B cell (primary cell): ENCODE measurements at regions not wholly inside any gene's neighbourhood (a gene's known extent, or its start where the extent isn't known, plus 50 kb on each side); places are given as distances from the start of the nearest gene placed in this dataset.
"Not testable (repeated sequence)": the region's sequence is repeated elsewhere in the genome, so short reads cannot be mapped to it uniquely, and the experiment has no call there.

ENCODE experiments used
- ATAC-seq: fragments of 200-7000 bp; cut with Tn5 transposase; one replicate; pipeline ENCODE4 v1.10.0; 2021; ENCODE audit warnings: low read depth, mild to moderate bottlenecking, moderate number of reproducible peaks, moderate library complexity
- CTCF ChIA-PET: fragments of 350-600 bp; sonication (Branson Sonifier 250); formaldehyde crosslinking; loops from one replicate; lab custom pipeline; 2021; ENCODE audit warnings: antibody characterized with exemption, inconsistent platforms; lab: Charles Lee
- POLR2A ChIA-PET: fragments of 350-600 bp; sonication (Branson Sonifier 250); formaldehyde crosslinking; loops from one replicate; lab custom pipeline; 2021; ENCODE audit warnings: antibody characterized with exemption; lab: Charles Lee
- DNase-seq: peaks from one replicate; pipeline ENCODE4 v3.0.0; 2013
- H2AFZ ChIP-seq: 2 replicates; pipeline ENCODE4 v1.6.1; 2012; ENCODE audit warnings: mild to moderate bottlenecking, low read depth, low read length; ENCODE audit not compliant: insufficient read depth, poor library complexity, severe bottlenecking
- H3K27ac ChIP-seq, 2 donors: 1 replicate in 1 of 2; 2 replicates in 1 of 2; pipeline ENCODE4 v1.5.1; 2012 to 2013; ENCODE audit warnings: low read length in 2 of 2, mild to moderate bottlenecking in 2 of 2, moderate library complexity in 1 of 2
- H3K27me3 ChIP-seq, 4 experiments: fragments of 200-600 bp in 1 of 4; sonication (generic) in 1 of 4; replicated peaks in 1 of 4; 1 replicate in 2 of 4; 2 replicates in 2 of 4; pipeline versions ENCODE4 v1.6.1 to v1.7.0; 2013 to 2016; ENCODE audit warnings: low read length in 3 of 4, mild to moderate bottlenecking in 2 of 4, mixed read lengths in 1 of 4, moderate library complexity in 1 of 4; ENCODE audit not compliant: insufficient read depth in 4 of 4, control insufficient read depth in 3 of 4; ENCODE audit errors: control extremely low read depth in 1 of 4
- H3K36me3 ChIP-seq, 2 experiments: replicated peaks in 1 of 2; 1 replicate in 1 of 2; 2 replicates in 1 of 2; pipeline versions ENCODE4 v1.6.1 to v1.7.1; 2013; ENCODE audit warnings: low read length in 1 of 2; ENCODE audit not compliant: insufficient read depth in 2 of 2, control insufficient read depth in 1 of 2; ENCODE audit errors: control extremely low read depth in 1 of 2, extremely low read depth in 1 of 2
- H3K4me1 ChIP-seq, 2 donors: fragments of 200-600 bp in 1 of 2; sonication (generic) in 1 of 2; 1 replicate in 1 of 2; 2 replicates in 1 of 2; pipeline versions ENCODE4 v1.5.1 to v1.6.1; 2013 to 2017; ENCODE audit warnings: low read length in 2 of 2; ENCODE audit not compliant: control insufficient read depth in 2 of 2, insufficient read depth in 2 of 2
- H3K4me2 ChIP-seq: replicated peaks from 2 replicates; pipeline ENCODE3; 2012; ENCODE audit warnings: mild to moderate bottlenecking, low read depth, low read length; ENCODE audit not compliant: poor library complexity, severe bottlenecking
- H3K4me3 ChIP-seq, 5 experiments: fragments of 200-600 bp in 1 of 5; sonication (generic) in 1 of 5; 1 replicate in 3 of 5; 2 replicates in 2 of 5; pipeline versions ENCODE4 v1.5.1 to v1.7.0; 2011 to 2016; ENCODE audit warnings: low read length in 4 of 5, mild to moderate bottlenecking in 4 of 5, low read depth in 2 of 5, control low read depth in 1 of 5, moderate library complexity in 1 of 5; ENCODE audit not compliant: insufficient read depth in 1 of 5; ENCODE audit errors: control extremely low read depth in 1 of 5, extremely low read depth in 1 of 5
- H3K79me2 ChIP-seq: fragments of 200-600 bp; sonication (generic); one replicate; pipeline ENCODE4 v1.6.0; 2016; ENCODE audit warnings: low read length; ENCODE audit not compliant: control insufficient read depth, insufficient read depth
- H3K9ac ChIP-seq: fragments of 200-600 bp; sonication (generic); 2 replicates; pipeline ENCODE4 v1.6.1; 2017; ENCODE audit warnings: mild to moderate bottlenecking, low read length, moderate library complexity
- H3K9me3 ChIP-seq, 3 donors: one replicate each; pipeline versions ENCODE4 v1.6.1 to v1.7.1; 2013; ENCODE audit warnings: low read length in 2 of 3; ENCODE audit not compliant: control insufficient read depth in 2 of 3, insufficient read depth in 1 of 3; ENCODE audit errors: control extremely low read depth in 1 of 3
- H4K20me1 ChIP-seq: 2 replicates; pipeline ENCODE4 v1.6.0; 2012; ENCODE audit warnings: mild to moderate bottlenecking, low read length; ENCODE audit not compliant: insufficient read depth, control insufficient read depth, poor library complexity, severe bottlenecking
- H3K27ac Mint-ChIP-seq: one replicate; pipeline ENCODE4 v1.8.0; 2021; ENCODE audit warnings: mixed read lengths
- H3K27me3 Mint-ChIP-seq: one replicate; pipeline ENCODE4 v1.8.0; 2021; ENCODE audit warnings: mixed read lengths
- H3K4me1 Mint-ChIP-seq: one replicate; pipeline ENCODE4 v1.8.0; 2021; ENCODE audit warnings: mixed read lengths
- H3K4me3 Mint-ChIP-seq: one replicate; pipeline ENCODE4 v1.8.0; 2021; ENCODE audit warnings: mixed read lengths
- H3K9me3 Mint-ChIP-seq: one replicate; pipeline ENCODE4 v1.8.0; 2022; ENCODE audit warnings: mixed read lengths; ENCODE audit not compliant: insufficient read depth
- WGBS: methylation state at CpG from one replicate; pipeline ENCODE4 v1.1.5; 2013; ENCODE audit warnings: missing lambda C conversion rate; ENCODE audit not compliant: insufficient coverage; 5-methylcytosine and 5-hydroxymethylcytosine counted together
- intact Hi-C: fragments of 100-400 bp; cut with micrococcal nuclease; formaldehyde crosslinking; loops from one replicate; pipeline ENCODE4 v1.10.0; 2022
- TF ChIP-seq, protein P1 (sequence below): fragments of 200-600 bp; IDR thresholded peaks from one replicate; pipeline ENCODE4 v1.8.0; 2022; ENCODE audit warnings: antibody characterized with exemption, mild to moderate bottlenecking

DNA sequence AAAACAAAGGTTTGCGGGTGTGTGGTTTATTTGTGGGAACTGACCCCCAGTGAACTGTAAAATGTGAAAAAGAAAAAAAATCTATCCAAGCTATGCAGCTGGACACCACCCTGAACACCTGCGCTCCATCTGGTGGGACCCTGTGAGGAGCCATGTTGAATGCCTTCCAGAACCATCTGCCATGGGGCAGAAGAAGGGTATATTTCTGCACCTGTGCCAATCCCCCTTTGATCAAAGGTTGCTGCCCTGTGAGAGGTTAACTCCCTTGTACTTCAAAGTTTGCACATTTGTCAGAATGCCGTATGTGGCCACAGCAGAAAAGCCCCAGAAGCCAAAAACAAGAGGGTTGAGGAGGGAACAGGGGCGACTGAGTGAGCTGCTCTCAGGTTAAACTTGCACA lies 148.5 kb upstream of the ALDH1B1 start:
- Histone ChIP-seq H3K4me1 (no peaks in the 10 kb centered on the region), H4K20me1 (no peaks in the 10 kb centered on the region), H2AFZ (no peak overlapping the region), H3K27ac (no peak overlapping the region), H3K36me3 (no peaks in the 10 kb centered on the region), H3K79me2 (no peaks in the 10 kb centered on the region), H3K27me3 (peaks cover 0 to 2% (median 0%) of the 10 kb centered on the region in 4 experiments), H3K4me2 (no peak overlapping the region), H3K4me3 (no peak overlapping the region), H3K9ac (no peak overlapping the region), H3K9me3 (no peaks in the 10 kb centered on the region)
- POLR2A ChIA-PET: no interaction called here
- 89% methylated on average over 3 of the region's 4 CpGs for WGBS
- no peak for ATAC-seq
- no peaks in the 10 kb centered on the region for H3K9me3 Mint-ChIP-seq
- peaks cover 3% of the 10 kb centered on the region for H3K27me3 Mint-ChIP-seq
- no peaks in the 10 kb centered on the region for H3K4me1 Mint-ChIP-seq
- TF ChIP-seq, protein P1, sequence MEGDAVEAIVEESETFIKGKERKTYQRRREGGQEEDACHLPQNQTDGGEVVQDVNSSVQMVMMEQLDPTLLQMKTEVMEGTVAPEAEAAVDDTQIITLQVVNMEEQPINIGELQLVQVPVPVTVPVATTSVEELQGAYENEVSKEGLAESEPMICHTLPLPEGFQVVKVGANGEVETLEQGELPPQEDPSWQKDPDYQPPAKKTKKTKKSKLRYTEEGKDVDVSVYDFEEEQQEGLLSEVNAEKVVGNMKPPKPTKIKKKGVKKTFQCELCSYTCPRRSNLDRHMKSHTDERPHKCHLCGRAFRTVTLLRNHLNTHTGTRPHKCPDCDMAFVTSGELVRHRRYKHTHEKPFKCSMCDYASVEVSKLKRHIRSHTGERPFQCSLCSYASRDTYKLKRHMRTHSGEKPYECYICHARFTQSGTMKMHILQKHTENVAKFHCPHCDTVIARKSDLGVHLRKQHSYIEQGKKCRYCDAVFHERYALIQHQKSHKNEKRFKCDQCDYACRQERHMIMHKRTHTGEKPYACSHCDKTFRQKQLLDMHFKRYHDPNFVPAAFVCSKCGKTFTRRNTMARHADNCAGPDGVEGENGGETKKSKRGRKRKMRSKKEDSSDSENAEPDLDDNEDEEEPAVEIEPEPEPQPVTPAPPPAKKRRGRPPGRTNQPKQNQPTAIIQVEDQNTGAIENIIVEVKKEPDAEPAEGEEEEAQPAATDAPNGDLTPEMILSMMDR: no peak
- intact Hi-C loops: no loop called here
- no peak for DNase-seq
- CTCF ChIA-PET: interaction anchor here (0.7 kb wide), 1 partner anchor 8 kb away, joined by 3 read pairs; no protein-coding TSS in a partner anchor
- H3K4me3 Mint-ChIP-seq: no peak overlapping the region
- no peak overlapping the region for H3K27ac Mint-ChIP-seq

DNA sequence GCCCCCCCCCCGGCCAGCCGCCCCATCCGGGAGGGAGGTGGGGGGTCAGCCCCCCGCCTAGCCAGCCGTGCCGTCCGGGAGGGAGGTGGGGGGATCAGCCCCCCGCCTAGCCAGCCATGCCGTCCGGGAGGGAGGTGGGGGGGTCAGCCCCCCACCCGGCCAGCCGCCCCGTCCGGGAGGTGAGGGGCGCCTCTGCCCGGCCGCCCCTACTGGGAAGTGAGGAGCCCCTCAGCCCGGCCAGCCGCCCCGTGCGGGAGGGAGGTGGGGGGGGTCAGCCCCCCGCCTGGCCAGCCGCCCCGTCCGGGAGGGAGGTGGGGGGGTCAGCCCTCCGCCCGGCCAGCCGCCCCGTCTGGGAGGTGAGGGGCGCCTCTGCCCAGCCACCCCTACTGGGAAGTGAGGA lies 150.4 kb upstream of the ALDH1B1 start:
- H3K27ac Mint-ChIP-seq, DNase-seq, CTCF ChIA-PET, H3K9me3 Mint-ChIP-seq, H3K27ac ChIP-seq, H4K20me1 ChIP-seq, H3K27me3 ChIP-seq, ATAC-seq, POLR2A ChIA-PET, H3K27me3 Mint-ChIP-seq, H3K79me2 ChIP-seq, H3K9ac ChIP-seq, H3K4me3 ChIP-seq, intact Hi-C loops, H3K36me3 ChIP-seq, H3K4me1 ChIP-seq, H3K4me2 ChIP-seq, H3K9me3 ChIP-seq, H3K4me3 Mint-ChIP-seq, H3K4me1 Mint-ChIP-seq, H2AFZ ChIP-seq: not testable (repeated sequence)
- 100% methylated on average over 6 of the region's 30 CpGs for WGBS
